Endothelial cell of umbilical vein (primary cell): ENCODE measurements at regions not wholly inside any gene's neighbourhood (a gene's known extent, or its start where the extent isn't known, plus 50 kb on each side); places are given as distances from the start of the nearest gene placed in this dataset.

ENCODE experiments used
- CTCF ChIP-seq, 2 donors: IDR thresholded peaks; 1 replicate in 1 of 2; 2 replicates in 1 of 2; pipeline ENCODE4 v1.5.1; 2011; ENCODE audit warnings: low read length in 2 of 2, mild to moderate bottlenecking in 2 of 2, moderate library complexity in 2 of 2, control low read depth in 1 of 2, inconsistent platforms in 1 of 2, low read depth in 1 of 2; ENCODE audit not compliant: insufficient read depth in 1 of 2; ENCODE audit errors: extremely low read depth in 1 of 2
- EZH2 ChIP-seq: IDR thresholded peaks from 2 replicates; pipeline ENCODE4 v1.6.1; 2012; ENCODE audit warnings: borderline replicate concordance, low read depth, mild to moderate bottlenecking, moderate library complexity, low read length, inconsistent platforms; ENCODE audit not compliant: severe bottlenecking
- POLR2AphosphoS5 ChIP-seq: IDR thresholded peaks from 2 replicates; pipeline ENCODE4 v1.6.1; 2012; ENCODE audit warnings: low read depth, mild to moderate bottlenecking, control low read depth, low read length, moderate library complexity; ENCODE audit not compliant: insufficient read depth

- no peak for TF ChIP-seq CTCF (IDR thresholded peaks at IDR 0.05; ENCODE audit: extremely low read depth in 1 of 2, insufficient read depth in 1 of 2, low read depth in 1 of 2, low read length in 2 of 2)
- no peak for TF ChIP-seq POLR2AphosphoS5
- no peak for TF ChIP-seq EZH2
Observed at GRCh38 chr4:38333219-38333618, 330.8 kb upstream of the KLF3 start.
